ENCODE measurements at regions not wholly inside any gene's neighbourhood (a gene's known extent, or its start where the extent isn't known, plus 50 kb on each side); places are given as distances from the start of the nearest gene placed in this dataset.
"Not testable (repeated sequence)": the region's sequence is repeated elsewhere in the genome, so short reads cannot be mapped to it uniquely, and the experiment has no call there.

DNA sequence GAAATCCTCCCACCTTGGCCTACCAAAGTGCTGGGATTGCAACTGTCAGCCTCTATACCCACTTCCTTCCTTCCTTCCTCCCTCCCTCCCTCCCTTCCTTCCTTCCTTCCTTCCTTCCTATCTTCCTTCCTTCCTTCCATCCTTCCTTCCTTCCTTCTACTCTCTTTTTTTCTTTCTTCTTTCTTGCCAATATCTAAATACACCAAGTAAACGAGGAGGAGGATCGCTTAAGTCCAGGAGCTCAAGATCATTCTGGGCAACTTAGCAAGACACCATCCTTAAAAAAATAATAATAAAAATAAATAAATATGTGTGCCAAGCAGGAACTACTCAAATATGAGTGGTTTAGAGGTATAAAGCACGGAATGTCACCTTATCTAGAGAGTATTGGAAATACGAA, 249.4 kb upstream of the TRIB2 start:
- Histone ChIP-seq H3K27me3 (no peaks in the 10 kb centered on the region), H3K27ac (no peak overlapping the region), H3K36me3 (no peaks in the 10 kb centered on the region), H3K4me3 (no peak overlapping the region), H3K9me3 (ENCODE audit: low read depth) (no peaks in the 10 kb centered on the region), H3K4me1 (ENCODE audit: low read depth) (no peaks in the 10 kb centered on the region)
- TF ChIP-seq, protein P1, sequence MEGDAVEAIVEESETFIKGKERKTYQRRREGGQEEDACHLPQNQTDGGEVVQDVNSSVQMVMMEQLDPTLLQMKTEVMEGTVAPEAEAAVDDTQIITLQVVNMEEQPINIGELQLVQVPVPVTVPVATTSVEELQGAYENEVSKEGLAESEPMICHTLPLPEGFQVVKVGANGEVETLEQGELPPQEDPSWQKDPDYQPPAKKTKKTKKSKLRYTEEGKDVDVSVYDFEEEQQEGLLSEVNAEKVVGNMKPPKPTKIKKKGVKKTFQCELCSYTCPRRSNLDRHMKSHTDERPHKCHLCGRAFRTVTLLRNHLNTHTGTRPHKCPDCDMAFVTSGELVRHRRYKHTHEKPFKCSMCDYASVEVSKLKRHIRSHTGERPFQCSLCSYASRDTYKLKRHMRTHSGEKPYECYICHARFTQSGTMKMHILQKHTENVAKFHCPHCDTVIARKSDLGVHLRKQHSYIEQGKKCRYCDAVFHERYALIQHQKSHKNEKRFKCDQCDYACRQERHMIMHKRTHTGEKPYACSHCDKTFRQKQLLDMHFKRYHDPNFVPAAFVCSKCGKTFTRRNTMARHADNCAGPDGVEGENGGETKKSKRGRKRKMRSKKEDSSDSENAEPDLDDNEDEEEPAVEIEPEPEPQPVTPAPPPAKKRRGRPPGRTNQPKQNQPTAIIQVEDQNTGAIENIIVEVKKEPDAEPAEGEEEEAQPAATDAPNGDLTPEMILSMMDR (IDR thresholded peaks at IDR 0.05; ENCODE audit: low read depth, low read length): no peak
- DNase-seq (ENCODE audit: low read depth in 1 of 2, low spot score in 1 of 2): no peak

DNA sequence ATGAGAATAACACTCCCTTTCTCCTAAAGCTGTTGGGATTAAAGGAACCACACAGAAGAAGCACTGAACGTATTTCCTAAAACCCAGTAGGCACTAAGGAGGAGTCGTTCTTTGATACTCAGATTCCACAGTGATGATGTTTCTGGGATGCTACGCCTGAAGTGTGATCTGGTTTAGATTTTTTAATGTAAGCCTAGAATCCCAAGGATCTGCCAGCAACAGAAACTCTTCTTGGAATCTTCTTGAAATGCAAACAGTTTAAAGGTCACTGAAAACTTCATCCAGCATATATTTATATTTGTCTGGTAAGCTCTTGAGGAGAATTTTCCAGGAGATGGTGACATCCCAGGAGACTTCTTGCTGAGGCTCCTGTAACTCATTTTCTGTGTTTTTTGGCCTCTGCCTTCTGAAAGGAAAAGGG, 247.6 kb upstream of the TRIB2 start:
- no peak for DNase-seq (ENCODE audit: low read depth in 1 of 2, low spot score in 1 of 2)
- no peak overlapping the region for H3K27ac ChIP-seq
- no peaks in the 10 kb centered on the region for H3K9me3 ChIP-seq (ENCODE audit: low read depth)
- H3K27me3 ChIP-seq: no peaks in the 10 kb centered on the region
- TF ChIP-seq, protein P1 (IDR thresholded peaks at IDR 0.05; ENCODE audit: low read depth, low read length): no peak
- no peaks in the 10 kb centered on the region for H3K4me1 ChIP-seq (ENCODE audit: low read depth)
- H3K4me3 ChIP-seq: no peak overlapping the region
- no peaks in the 10 kb centered on the region for H3K36me3 ChIP-seq

DNA sequence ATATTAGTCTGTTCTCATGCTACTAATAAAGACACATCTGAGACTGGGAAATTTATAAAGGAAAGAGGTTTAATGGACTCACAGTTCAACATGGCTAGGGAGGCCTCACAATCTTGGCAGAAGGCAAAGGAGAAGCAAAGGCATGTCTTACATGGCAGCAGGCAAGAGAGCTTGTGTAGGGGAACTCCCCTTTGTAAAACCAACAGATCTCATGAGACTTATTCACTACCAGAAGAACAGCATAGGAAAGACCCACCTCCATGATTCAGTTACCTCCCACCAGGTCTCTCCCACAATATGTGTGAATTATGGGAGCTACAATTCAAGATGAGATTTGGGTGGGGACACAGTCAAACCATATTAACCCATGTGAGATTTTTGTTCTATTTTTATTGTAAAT, 244.5 kb upstream of the TRIB2 start:
- not testable (repeated sequence) for H3K27me3 ChIP-seq; DNase-seq (ENCODE audit: low read depth in 1 of 2, low spot score in 1 of 2); H3K36me3 ChIP-seq; H3K4me3 ChIP-seq; H3K9me3 ChIP-seq (ENCODE audit: low read depth); H3K27ac ChIP-seq; H3K4me1 ChIP-seq (ENCODE audit: low read depth)

DNA sequence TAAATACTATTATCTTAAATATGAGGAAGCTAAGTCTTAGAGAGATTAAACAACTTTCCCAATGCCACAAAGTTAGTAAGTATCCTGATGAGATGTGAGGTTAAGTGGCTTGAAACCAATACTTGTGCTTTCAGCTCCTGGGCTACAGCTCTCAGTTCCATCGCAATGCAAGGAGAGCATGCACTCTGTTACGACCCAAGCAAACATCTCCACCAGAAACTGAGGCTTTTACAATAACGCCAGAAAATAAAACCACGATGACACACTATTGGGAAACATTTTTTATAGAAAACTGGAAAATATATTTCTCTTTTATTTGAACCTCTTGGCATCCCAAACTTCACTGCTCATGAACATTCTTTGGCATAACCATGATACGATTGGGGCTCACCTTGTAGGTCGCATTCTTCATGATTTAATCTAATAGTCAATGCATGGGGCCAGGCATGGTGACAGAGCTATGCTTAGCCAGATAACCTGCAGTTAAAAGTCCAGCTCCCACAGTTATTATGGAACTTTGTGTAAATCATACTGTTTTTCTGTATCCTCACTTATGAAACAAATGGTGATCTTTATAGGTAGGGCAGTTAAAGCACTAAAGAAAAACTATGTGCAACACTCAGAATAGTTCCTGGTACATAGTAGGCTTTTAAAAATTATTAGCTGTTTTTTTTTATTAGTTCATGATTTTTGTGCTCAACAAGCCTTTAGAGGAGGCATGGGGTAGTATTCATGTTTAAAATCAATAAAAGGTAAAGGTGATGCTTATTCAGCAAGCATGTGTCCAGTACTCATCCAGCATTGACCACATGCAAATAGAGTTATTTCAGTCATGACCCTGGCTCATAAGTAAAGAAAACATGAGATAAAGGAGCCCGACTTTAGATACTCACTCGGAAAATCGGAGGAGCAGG, 238.3 kb upstream of the TRIB2 start:
- DNase-seq (ENCODE audit: low read depth in 1 of 2, low spot score in 1 of 2): no peak
- H3K9me3 ChIP-seq (ENCODE audit: low read depth): no peaks in the 10 kb centered on the region
- no peak overlapping the region for H3K4me3 ChIP-seq
- H3K27ac ChIP-seq: no peak overlapping the region
- TF ChIP-seq, protein P1 (IDR thresholded peaks at IDR 0.05; ENCODE audit: low read depth, low read length): no peak
- peaks cover 6% of the 10 kb centered on the region for H3K4me1 ChIP-seq (ENCODE audit: low read depth)
- no peaks in the 10 kb centered on the region for H3K27me3 ChIP-seq
- no peaks in the 10 kb centered on the region for H3K36me3 ChIP-seq

DNA sequence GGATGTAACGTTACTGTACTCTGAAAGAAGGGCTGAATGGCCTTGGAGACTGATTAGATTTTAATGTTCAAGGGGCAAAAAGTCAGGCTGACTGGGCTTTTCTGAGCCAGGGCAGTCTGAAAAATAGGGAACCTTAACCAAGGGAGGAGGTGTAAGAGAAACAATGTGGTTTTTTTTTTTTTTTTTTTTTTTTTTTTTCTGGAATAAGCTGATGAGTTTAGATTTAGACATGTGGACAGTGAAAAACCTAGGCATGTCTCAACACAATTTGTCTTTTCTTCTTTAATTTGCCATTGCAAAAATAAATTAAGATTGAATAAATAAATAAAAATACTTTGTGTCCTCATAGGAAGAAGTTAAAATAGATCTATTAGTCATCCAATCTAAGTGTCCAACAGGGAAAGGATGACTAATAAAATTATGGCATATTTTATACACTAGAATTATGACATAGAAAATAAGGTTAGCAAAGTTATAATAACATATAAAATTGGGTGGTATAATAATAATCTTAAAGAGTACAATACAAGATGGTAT, 237.6 kb upstream of the TRIB2 start:
- Histone ChIP-seq H3K4me1 (ENCODE audit: low read depth) (peaks cover 6% of the 10 kb centered on the region), H3K4me3 (no peak overlapping the region), H3K36me3 (no peaks in the 10 kb centered on the region), H3K9me3 (ENCODE audit: low read depth) (no peaks in the 10 kb centered on the region), H3K27me3 (no peaks in the 10 kb centered on the region), H3K27ac (no peak overlapping the region)
- TF ChIP-seq, protein P1 (IDR thresholded peaks at IDR 0.05; ENCODE audit: low read depth, low read length): no peak
- no peak for DNase-seq (ENCODE audit: low read depth in 1 of 2, low spot score in 1 of 2)

DNA sequence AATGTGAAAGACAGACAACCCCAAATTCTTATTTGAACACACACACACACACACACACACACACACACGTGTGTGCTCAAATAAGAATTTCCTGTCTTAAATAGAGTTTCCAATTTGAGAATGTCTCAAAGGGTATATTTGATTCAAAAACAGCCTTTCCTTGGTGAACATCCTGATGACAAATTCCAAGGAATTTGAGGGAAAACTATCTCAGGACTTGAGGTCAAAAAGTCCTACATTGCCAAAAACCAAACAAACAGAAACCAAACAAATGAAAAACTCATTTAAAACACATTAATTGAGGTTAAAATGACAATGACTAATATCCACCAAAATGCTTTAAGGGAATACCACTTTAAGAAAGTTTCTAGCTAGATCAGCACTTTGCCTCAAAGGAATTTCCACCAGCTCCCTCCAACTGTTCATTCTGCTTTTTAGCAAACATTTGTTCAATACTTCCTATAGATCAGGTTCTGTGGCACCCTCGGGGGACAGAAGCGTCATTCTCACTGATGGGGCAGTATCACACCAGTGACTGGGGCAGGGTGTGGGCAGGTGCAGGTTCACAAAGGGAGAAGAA, 232.1 kb upstream of the TRIB2 start:
- H3K27ac ChIP-seq: no peak overlapping the region
- no peak overlapping the region for H3K4me3 ChIP-seq
- DNase-seq (ENCODE audit: low read depth in 1 of 2, low spot score in 1 of 2): no peak
- no peaks in the 10 kb centered on the region for H3K27me3 ChIP-seq
- no peaks in the 10 kb centered on the region for H3K36me3 ChIP-seq
- H3K4me1 ChIP-seq (ENCODE audit: low read depth): no peaks in the 10 kb centered on the region
- TF ChIP-seq, protein P1 (IDR thresholded peaks at IDR 0.05; ENCODE audit: low read depth, low read length): no peak
- no peaks in the 10 kb centered on the region for H3K9me3 ChIP-seq (ENCODE audit: low read depth)

Data from cardiac muscle cell (in vitro differentiated cells and primary cell).